ENCODE measurements at regions not wholly inside any gene's neighbourhood (a gene's known extent, or its start where the extent isn't known, plus 50 kb on each side); places are given as distances from the start of the nearest gene placed in this dataset.

- TF ChIP-seq CTCF (IDR thresholded peaks at IDR 0.05), result no peak
- no peak for TF ChIP-seq POLR2A (IDR thresholded peaks at IDR 0.05)
- no peak for TF ChIP-seq POLR2AphosphoS5 (IDR thresholded peaks at IDR 0.05)
These were observed 113.5 kb upstream of the VRK1 start for GRCh38 chr14:96683562-96684289.
